HEK293 (cell line): ENCODE measurements at regions not wholly inside any gene's neighbourhood (a gene's known extent, or its start where the extent isn't known, plus 50 kb on each side); places are given as distances from the start of the nearest gene placed in this dataset.

ENCODE experiments used
- CTCF ChIA-PET: fragments of 350-600 bp; formaldehyde crosslinking; extraction: SDS; loops from one replicate; lab custom pipeline; 2021; ENCODE audit warnings: antibody characterized with exemption; lab: Yijun Ruan, JAX
- POLR2A ChIA-PET: fragments of 300-600 bp; formaldehyde crosslinking; extraction: SDS; loops from one replicate; lab custom pipeline; 2020; ENCODE audit warnings: antibody characterized with exemption, inconsistent platforms; lab: Yijun Ruan, JAX
- H3K27ac ChIP-seq: fragments of 200-500 bp; sonication (Bioruptor generic); 2 replicates; pipeline ENCODE4 v1.5.1; 2014; ENCODE audit warnings: low read depth, low read length, control low read depth, inconsistent platforms; ENCODE audit errors: extremely low read depth
- H3K36me3 ChIP-seq, 2 experiments: fragments of 200-500 bp in 1 of 2; sonication (Bioruptor generic) in 1 of 2; 1 replicate in 1 of 2; 2 replicates in 1 of 2; pipeline ENCODE4 v1.5.1; 2014 to 2017; ENCODE audit warnings: inconsistent platforms in 2 of 2, low read length in 2 of 2; ENCODE audit not compliant: control insufficient read depth in 2 of 2, insufficient read depth in 1 of 2
- H3K4me1 ChIP-seq: fragments of 200-500 bp; sonication (Bioruptor generic); 2 replicates; pipeline ENCODE4 v1.5.1; 2014; ENCODE audit warnings: mild to moderate bottlenecking, low read length, inconsistent platforms; ENCODE audit not compliant: control insufficient read depth, insufficient read depth
- H3K4me3 ChIP-seq: 2 replicates; pipeline ENCODE4 v1.5.1; 2011; ENCODE audit warnings: low read depth, mild to moderate bottlenecking, control low read depth, low read length, moderate library complexity
- H3K9me3 ChIP-seq: fragments of 200-500 bp; sonication (Bioruptor generic); 2 replicates; pipeline ENCODE4 v1.5.1; 2014; ENCODE audit warnings: low read depth, low read length, inconsistent platforms; ENCODE audit not compliant: control insufficient read depth, insufficient read depth
- HOXD13 ChIP-seq: sonication (generic); formaldehyde crosslinking; IDR thresholded peaks from 2 replicates; pipeline ENCODE4 v1.8.0; 2022; ENCODE audit warnings: missing genetic modification reagents, borderline replicate concordance
- KLF10 ChIP-seq: fragments of 450-650 bp; IDR thresholded peaks from 2 replicates; pipeline ENCODE4 v1.5.1; 2018; ENCODE audit warnings: missing biosample characterization, mild to moderate bottlenecking, missing genetic modification characterization
- KLF8 ChIP-seq: fragments of 450-650 bp; formaldehyde crosslinking; IDR thresholded peaks from 2 replicates; pipeline ENCODE4 v1.5.1; 2016; ENCODE audit warnings: missing biosample characterization, missing genetic modification characterization
- SCRT2 ChIP-seq: fragments of 450-650 bp; formaldehyde crosslinking; IDR thresholded peaks from 2 replicates; pipeline ENCODE4 v1.5.1; 2016; ENCODE audit warnings: missing biosample characterization, missing genetic modification characterization
- SETDB1 ChIP-seq: IDR thresholded peaks from one replicate; pipeline ENCODE4 v1.6.1; 2017; ENCODE audit warnings: mild to moderate bottlenecking, low read length, moderate library complexity, mixed read lengths; ENCODE audit not compliant: insufficient read length
- ZFP69B ChIP-seq: fragments of 450-650 bp; formaldehyde crosslinking; IDR thresholded peaks from 2 replicates; pipeline ENCODE4 v1.5.1; 2016; ENCODE audit warnings: missing biosample characterization, missing genetic modification characterization
- ZNF132 ChIP-seq: fragments of 450-650 bp; formaldehyde crosslinking; IDR thresholded peaks from 2 replicates; pipeline ENCODE4 v1.5.1; 2017; ENCODE audit warnings: missing biosample characterization, missing genetic modification characterization, borderline replicate concordance
- ZNF140 ChIP-seq: fragments of 450-650 bp; formaldehyde crosslinking; IDR thresholded peaks from 2 replicates; pipeline ENCODE4 v1.5.1; 2016; ENCODE audit warnings: missing biosample characterization, missing genetic modification characterization
- ZNF174 ChIP-seq: fragments of 450-650 bp; formaldehyde crosslinking; IDR thresholded peaks from 2 replicates; pipeline ENCODE4 v1.5.0; 2017; ENCODE audit warnings: missing biosample characterization, mild to moderate bottlenecking, missing genetic modification characterization
- ZNF239 ChIP-seq: fragments of 450-650 bp; formaldehyde crosslinking; IDR thresholded peaks from 2 replicates; pipeline ENCODE4 v1.5.1; 2016; ENCODE audit warnings: missing biosample characterization, missing genetic modification characterization
- ZNF292 ChIP-seq: fragments of 450-650 bp; formaldehyde crosslinking; IDR thresholded peaks from 2 replicates; pipeline ENCODE4 v1.5.1; 2016; ENCODE audit warnings: low read depth, missing biosample characterization, missing genetic modification characterization, borderline replicate concordance
- ZNF354C ChIP-seq: fragments of 450-650 bp; formaldehyde crosslinking; IDR thresholded peaks from 2 replicates; pipeline ENCODE4 v1.5.1; 2016; ENCODE audit warnings: missing biosample characterization, missing genetic modification characterization, low read depth, borderline replicate concordance
- ZNF510 ChIP-seq: fragments of 450-650 bp; formaldehyde crosslinking; IDR thresholded peaks from 2 replicates; pipeline ENCODE4 v1.5.1; 2018; ENCODE audit warnings: mild to moderate bottlenecking, missing genetic modification characterization, missing biosample characterization; ENCODE audit not compliant: insufficient replicate concordance
- ZNF560 ChIP-seq: fragments of 450-650 bp; formaldehyde crosslinking; IDR thresholded peaks from 2 replicates; pipeline ENCODE4 v1.5.1; 2017; ENCODE audit warnings: missing biosample characterization, missing genetic modification characterization, borderline replicate concordance
- ZNF596 ChIP-seq: fragments of 450-650 bp; IDR thresholded peaks from 2 replicates; pipeline ENCODE4 v1.5.0; 2018; ENCODE audit warnings: missing biosample characterization, mild to moderate bottlenecking, missing genetic modification characterization, moderate library complexity
- ZNF623 ChIP-seq: fragments of 450-650 bp; formaldehyde crosslinking; IDR thresholded peaks from 2 replicates; pipeline ENCODE4 v1.5.1; 2016; ENCODE audit warnings: missing biosample characterization, missing genetic modification characterization
- ZNF660 ChIP-seq: fragments of 450-650 bp; IDR thresholded peaks from 2 replicates; pipeline ENCODE4 v1.5.1; 2018; ENCODE audit warnings: missing biosample characterization, mild to moderate bottlenecking, missing genetic modification characterization
- ZNF792 ChIP-seq: fragments of 450-650 bp; formaldehyde crosslinking; IDR thresholded peaks from 2 replicates; pipeline ENCODE4 v1.5.1; 2016; ENCODE audit warnings: missing biosample characterization, missing genetic modification characterization
- ZSCAN23 ChIP-seq: fragments of 450-650 bp; formaldehyde crosslinking; IDR thresholded peaks from 2 replicates; pipeline ENCODE4 v1.5.1; 2016; ENCODE audit warnings: missing biosample characterization, missing genetic modification characterization
- ZSCAN30 ChIP-seq: fragments of 450-650 bp; IDR thresholded peaks from 2 replicates; pipeline ENCODE4 v1.5.1; 2018; ENCODE audit warnings: missing biosample characterization, mild to moderate bottlenecking, missing genetic modification characterization, moderate library complexity
- TF ChIP-seq, protein P1 (sequence below): fragments of 450-650 bp; formaldehyde crosslinking; IDR thresholded peaks from 2 replicates; pipeline ENCODE4 v1.5.1; 2016; ENCODE audit warnings: missing biosample characterization, missing genetic modification characterization
- TF ChIP-seq, protein P2 (sequence below): fragments of 450-650 bp; formaldehyde crosslinking; IDR thresholded peaks from 2 replicates; pipeline ENCODE4 v1.5.1; 2016; ENCODE audit warnings: missing biosample characterization, missing genetic modification characterization
- TF ChIP-seq, protein P3 (sequence below): fragments of 450-650 bp; formaldehyde crosslinking; IDR thresholded peaks from 2 replicates; pipeline ENCODE4 v1.5.1; 2017; ENCODE audit warnings: missing biosample characterization, missing genetic modification characterization
- TF ChIP-seq, protein P4 (sequence below): IDR thresholded peaks from 2 replicates; pipeline ENCODE4 v1.6.1; 2011; ENCODE audit warnings: mild to moderate bottlenecking, low read depth, low read length, borderline replicate concordance
- TF ChIP-seq, protein P5 (sequence below): fragments of 450-650 bp; formaldehyde crosslinking; IDR thresholded peaks from 2 replicates; pipeline ENCODE4 v1.5.1; 2016; ENCODE audit warnings: missing biosample characterization, missing genetic modification characterization, borderline replicate concordance

DNA sequence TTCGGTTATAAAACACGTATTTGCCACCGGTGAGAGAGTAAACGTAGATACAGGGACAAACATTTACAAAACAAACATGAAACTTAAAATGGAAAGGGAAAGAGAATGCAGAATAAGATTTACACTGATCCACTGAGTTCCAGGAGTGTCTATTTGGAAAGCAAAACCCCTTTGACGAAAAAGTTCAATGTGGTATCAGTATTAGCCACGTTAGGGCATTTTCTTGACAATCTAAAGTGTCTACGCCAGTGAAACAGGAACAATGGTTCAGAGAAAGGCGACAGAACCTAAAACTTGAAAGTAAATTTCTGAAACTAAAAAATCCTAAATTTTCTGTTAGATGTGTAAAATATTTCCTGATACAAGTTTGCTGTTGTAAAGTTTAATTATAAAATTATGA, 278.5 kb upstream of the TENM3 start:
- Histone ChIP-seq H3K4me1 (peaks cover 4% of the 10 kb centered on the region; the same call in 1 of the 2 replicates), H3K27ac (no peak overlapping the region), H3K36me3 (no peaks in the 10 kb centered on the region), H3K9me3 (no peaks in the 10 kb centered on the region), H3K4me3 (no peak overlapping the region)
- ChIA-PET POLR2A (no interaction called here), CTCF (no interaction called here)
- TF ChIP-seq ZNF560 (tag by site-specific recombination), result no peak
- TF ChIP-seq ZNF140 (tag by site-specific recombination), result no peak
- no peak for TF ChIP-seq ZNF132 (tag by site-specific recombination)
- TF ChIP-seq KLF10 (tag by site-specific recombination), result no peak
- TF ChIP-seq, protein P1, sequence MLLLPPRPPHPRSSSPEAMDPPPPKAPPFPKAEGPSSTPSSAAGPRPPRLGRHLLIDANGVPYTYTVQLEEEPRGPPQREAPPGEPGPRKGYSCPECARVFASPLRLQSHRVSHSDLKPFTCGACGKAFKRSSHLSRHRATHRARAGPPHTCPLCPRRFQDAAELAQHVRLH, result no peak
- no peak for TF ChIP-seq ZNF623
- no peak for TF ChIP-seq ZNF660
- TF ChIP-seq SCRT2, result no peak
- no peak for TF ChIP-seq ZNF510 (tag by site-specific recombination)

DNA sequence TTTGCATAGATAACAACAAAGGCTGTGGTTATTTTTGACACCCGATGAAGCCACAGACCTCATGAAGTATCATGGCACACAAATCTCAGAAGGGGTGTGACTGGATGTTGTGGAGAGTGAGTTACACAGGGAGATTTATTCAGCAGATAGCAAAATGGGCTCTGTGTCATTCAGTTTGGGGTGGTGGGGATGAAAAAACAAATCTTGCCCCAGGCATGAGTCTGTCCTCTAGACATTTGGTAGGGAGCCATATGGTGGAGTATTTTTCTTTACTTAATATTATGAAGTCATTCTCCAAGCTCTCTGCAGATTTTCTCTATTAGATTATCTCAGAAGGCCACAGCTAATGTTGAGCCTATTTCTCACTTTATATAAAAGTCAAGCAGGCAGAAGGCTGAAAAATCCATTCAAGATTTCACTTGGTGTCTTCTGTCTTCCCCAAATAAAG, 277.1 kb upstream of the TENM3 start:
- POLR2A ChIA-PET, result no interaction called here
- H3K9me3 ChIP-seq, result no peaks in the 10 kb centered on the region
- 0 out of 2 replicates have a peak, but pooled peaks cover 4% of the 10 kb centered on the region for H3K4me1 ChIP-seq
- TF ChIP-seq KLF8 (tag by site-specific recombination), result no peak
- TF ChIP-seq ZSCAN23 (tag by site-specific recombination), result no peak
- no peak for TF ChIP-seq ZSCAN30 (tag by site-specific recombination)
- no peak for TF ChIP-seq ZNF292 (tag by site-specific recombination)
- TF ChIP-seq ZFP69B, result no peak
- TF ChIP-seq, protein P2, sequence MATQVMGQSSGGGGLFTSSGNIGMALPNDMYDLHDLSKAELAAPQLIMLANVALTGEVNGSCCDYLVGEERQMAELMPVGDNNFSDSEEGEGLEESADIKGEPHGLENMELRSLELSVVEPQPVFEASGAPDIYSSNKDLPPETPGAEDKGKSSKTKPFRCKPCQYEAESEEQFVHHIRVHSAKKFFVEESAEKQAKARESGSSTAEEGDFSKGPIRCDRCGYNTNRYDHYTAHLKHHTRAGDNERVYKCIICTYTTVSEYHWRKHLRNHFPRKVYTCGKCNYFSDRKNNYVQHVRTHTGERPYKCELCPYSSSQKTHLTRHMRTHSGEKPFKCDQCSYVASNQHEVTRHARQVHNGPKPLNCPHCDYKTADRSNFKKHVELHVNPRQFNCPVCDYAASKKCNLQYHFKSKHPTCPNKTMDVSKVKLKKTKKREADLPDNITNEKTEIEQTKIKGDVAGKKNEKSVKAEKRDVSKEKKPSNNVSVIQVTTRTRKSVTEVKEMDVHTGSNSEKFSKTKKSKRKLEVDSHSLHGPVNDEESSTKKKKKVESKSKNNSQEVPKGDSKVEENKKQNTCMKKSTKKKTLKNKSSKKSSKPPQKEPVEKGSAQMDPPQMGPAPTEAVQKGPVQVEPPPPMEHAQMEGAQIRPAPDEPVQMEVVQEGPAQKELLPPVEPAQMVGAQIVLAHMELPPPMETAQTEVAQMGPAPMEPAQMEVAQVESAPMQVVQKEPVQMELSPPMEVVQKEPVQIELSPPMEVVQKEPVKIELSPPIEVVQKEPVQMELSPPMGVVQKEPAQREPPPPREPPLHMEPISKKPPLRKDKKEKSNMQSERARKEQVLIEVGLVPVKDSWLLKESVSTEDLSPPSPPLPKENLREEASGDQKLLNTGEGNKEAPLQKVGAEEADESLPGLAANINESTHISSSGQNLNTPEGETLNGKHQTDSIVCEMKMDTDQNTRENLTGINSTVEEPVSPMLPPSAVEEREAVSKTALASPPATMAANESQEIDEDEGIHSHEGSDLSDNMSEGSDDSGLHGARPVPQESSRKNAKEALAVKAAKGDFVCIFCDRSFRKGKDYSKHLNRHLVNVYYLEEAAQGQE (tag by site-specific recombination), result no peak
- TF ChIP-seq SETDB1, result no peak
- TF ChIP-seq, protein P3, sequence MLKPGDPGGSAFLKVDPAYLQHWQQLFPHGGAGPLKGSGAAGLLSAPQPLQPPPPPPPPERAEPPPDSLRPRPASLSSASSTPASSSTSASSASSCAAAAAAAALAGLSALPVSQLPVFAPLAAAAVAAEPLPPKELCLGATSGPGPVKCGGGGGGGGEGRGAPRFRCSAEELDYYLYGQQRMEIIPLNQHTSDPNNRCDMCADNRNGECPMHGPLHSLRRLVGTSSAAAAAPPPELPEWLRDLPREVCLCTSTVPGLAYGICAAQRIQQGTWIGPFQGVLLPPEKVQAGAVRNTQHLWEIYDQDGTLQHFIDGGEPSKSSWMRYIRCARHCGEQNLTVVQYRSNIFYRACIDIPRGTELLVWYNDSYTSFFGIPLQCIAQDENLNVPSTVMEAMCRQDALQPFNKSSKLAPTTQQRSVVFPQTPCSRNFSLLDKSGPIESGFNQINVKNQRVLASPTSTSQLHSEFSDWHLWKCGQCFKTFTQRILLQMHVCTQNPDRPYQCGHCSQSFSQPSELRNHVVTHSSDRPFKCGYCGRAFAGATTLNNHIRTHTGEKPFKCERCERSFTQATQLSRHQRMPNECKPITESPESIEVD (tag by site-specific recombination), result no peak
- TF ChIP-seq, protein P4, sequence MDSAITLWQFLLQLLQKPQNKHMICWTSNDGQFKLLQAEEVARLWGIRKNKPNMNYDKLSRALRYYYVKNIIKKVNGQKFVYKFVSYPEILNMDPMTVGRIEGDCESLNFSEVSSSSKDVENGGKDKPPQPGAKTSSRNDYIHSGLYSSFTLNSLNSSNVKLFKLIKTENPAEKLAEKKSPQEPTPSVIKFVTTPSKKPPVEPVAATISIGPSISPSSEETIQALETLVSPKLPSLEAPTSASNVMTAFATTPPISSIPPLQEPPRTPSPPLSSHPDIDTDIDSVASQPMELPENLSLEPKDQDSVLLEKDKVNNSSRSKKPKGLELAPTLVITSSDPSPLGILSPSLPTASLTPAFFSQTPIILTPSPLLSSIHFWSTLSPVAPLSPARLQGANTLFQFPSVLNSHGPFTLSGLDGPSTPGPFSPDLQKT, result no peak
- TF ChIP-seq, protein P5, sequence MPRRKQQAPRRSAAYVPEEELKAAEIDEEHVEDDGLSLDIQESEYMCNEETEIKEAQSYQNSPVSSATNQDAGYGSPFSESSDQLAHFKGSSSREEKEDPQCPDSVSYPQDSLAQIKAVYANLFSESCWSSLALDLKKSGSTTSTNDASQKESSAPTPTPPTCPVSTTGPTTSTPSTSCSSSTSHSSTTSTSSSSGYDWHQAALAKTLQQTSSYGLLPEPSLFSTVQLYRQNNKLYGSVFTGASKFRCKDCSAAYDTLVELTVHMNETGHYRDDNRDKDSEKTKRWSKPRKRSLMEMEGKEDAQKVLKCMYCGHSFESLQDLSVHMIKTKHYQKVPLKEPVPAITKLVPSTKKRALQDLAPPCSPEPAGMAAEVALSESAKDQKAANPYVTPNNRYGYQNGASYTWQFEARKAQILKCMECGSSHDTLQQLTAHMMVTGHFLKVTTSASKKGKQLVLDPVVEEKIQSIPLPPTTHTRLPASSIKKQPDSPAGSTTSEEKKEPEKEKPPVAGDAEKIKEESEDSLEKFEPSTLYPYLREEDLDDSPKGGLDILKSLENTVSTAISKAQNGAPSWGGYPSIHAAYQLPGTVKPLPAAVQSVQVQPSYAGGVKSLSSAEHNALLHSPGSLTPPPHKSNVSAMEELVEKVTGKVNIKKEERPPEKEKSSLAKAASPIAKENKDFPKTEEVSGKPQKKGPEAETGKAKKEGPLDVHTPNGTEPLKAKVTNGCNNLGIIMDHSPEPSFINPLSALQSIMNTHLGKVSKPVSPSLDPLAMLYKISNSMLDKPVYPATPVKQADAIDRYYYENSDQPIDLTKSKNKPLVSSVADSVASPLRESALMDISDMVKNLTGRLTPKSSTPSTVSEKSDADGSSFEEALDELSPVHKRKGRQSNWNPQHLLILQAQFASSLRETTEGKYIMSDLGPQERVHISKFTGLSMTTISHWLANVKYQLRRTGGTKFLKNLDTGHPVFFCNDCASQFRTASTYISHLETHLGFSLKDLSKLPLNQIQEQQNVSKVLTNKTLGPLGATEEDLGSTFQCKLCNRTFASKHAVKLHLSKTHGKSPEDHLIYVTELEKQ, result no peak
- TF ChIP-seq ZNF174 (tag by site-specific recombination), result no peak
- no peak for TF ChIP-seq ZNF596 (tag by site-specific recombination)
- no peak for TF ChIP-seq ZNF239 (tag by site-specific recombination)
- TF ChIP-seq HOXD13 (CRISPR knock-in tag), result no peak
- TF ChIP-seq ZNF354C (tag by site-specific recombination), result no peak
- no peak for TF ChIP-seq ZNF792 (tag by site-specific recombination)
- H3K36me3 ChIP-seq, result no peaks in the 10 kb centered on the region
- CTCF ChIA-PET, result interaction anchor here (0.7 kb wide), 1 partner anchor 70 kb away, joined by 5 read pairs; no protein-coding TSS in a partner anchor
- no peak overlapping the region for H3K27ac ChIP-seq
- no peak overlapping the region for H3K4me3 ChIP-seq
